Amniotic stem cell (primary cell): ENCODE measurements at regions not wholly inside any gene's neighbourhood (a gene's known extent, or its start where the extent isn't known, plus 50 kb on each side); places are given as distances from the start of the nearest gene placed in this dataset.

ENCODE experiments used
- DNase-seq: peaks from one replicate; lab custom pipeline; 2025; lab: John Stamatoyannopoulos, UW

- no peak for DNase-seq
Measured at GRCh38 chr2:120977582-120978358, 242.1 kb downstream of the GLI2 start.

- DNase-seq, result no peak
Measured at GRCh38 chr2:120978359-120979050, 242.8 kb downstream of the GLI2 start.

- DNase-seq, result no peak
Measured at GRCh38 chr2:120979398-120979797, 243.7 kb downstream of the GLI2 start.

- DNase-seq, result no peak
Measured at GRCh38 chr2:120979921-120980320, 244.3 kb downstream of the GLI2 start.

- DNase-seq, result no peak
Measured at GRCh38 chr2:120981443-120981842, 245.8 kb downstream of the GLI2 start.

GRCh38 chr2:120982598-120982997, 246.9 kb downstream of the GLI2 start:
- no peak for DNase-seq

- DNase-seq, result no peak
Measured at GRCh38 chr2:120983344-120983743, 247.7 kb downstream of the GLI2 start.

GRCh38 chr2:120984046-120984445, 248.4 kb downstream of the GLI2 start:
- no peak for DNase-seq

- no peak for DNase-seq
Measured at GRCh38 chr2:120984452-120985173, 248.9 kb downstream of the GLI2 start.

GRCh38 chr2:120985174-120985996, 249.7 kb downstream of the GLI2 start:
- DNase-seq, result no peak

- no peak for DNase-seq
Measured at GRCh38 chr2:120985997-120986651, 250.5 kb downstream of the GLI2 start.

- no peak for DNase-seq
Measured at GRCh38 chr2:120986898-120987650, 251.4 kb downstream of the GLI2 start.

- DNase-seq, result no peak
Measured at GRCh38 chr2:120988051-120988699, 252.5 kb downstream of the GLI2 start.

- DNase-seq, result no peak
Measured at GRCh38 chr2:120988700-120989511, 253.2 kb downstream of the GLI2 start.

- no peak for DNase-seq
Measured at GRCh38 chr2:120989512-120990441, 254.1 kb downstream of the GLI2 start.

- DNase-seq, result no peak
Measured at GRCh38 chr2:120990451-120990871, 254.8 kb downstream of the GLI2 start.

- no peak for DNase-seq
Measured at GRCh38 chr2:120991441-120991840, 255.8 kb downstream of the GLI2 start.
